KBM-7 (cell line): ENCODE measurements at regions not wholly inside any gene's neighbourhood (a gene's known extent, or its start where the extent isn't known, plus 50 kb on each side); places are given as distances from the start of the nearest gene placed in this dataset.

Source experiments
- DNase-seq: peaks from one replicate; pipeline ENCODE4 v3.0.0-alpha.2; 2015
- in situ Hi-C: fragments of 300-500 bp; cut with MboI; formaldehyde crosslinking; loops from 2 replicates; pipeline ENCODE4 v1.14.3; 2020; ENCODE audit warnings: low sequenced_read_pairs, low pct_unique_long_range_greater_than_20kb, mixed read lengths

DNA sequence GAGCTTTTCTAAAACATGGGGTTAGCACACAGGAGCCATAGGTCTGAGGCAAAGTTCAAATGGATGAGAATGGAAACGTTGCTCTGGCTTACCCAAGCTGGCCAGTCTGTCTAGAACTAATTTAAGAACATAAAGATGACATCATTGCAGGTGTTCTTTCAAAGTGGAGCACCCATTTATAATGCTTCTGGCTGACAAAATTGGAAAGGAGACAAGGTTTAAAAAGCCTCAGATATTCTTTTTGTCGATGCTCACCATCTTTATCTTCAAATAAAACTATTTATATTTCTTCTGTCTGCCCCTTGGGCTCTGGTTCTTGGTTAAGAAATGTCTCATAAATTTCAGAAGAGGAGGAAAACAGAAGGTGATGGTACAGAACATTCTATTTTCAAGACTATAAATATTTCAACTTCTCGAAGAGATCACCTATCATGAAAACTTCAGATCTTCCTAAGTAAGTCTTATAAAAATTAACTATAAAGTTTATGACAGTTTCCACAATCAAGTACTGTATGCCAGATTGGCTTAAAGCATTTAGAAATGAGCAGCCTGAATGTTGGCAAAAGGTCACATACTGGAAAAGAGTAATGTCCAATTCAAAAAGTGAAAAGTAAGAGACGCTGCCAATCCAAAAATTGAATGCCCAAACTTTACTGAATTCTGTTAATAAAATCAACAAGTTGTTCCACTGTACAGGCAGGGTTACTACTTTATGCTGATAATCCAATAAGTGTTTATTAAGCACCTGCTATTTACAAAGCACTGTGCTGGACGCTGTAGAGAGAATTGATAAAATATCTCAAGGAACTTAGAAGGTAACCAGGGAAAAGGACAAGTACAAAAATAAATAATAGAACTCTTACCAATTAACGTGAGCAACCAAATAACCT is 92.0 kb downstream of the ETS2 start:
- in situ Hi-C loops = no loop called here
- no peak for DNase-seq

- no peak for DNase-seq
- in situ Hi-C loops = no loop called here
Measured at GRCh38 chr21:38894899-38895298, 89.2 kb downstream of the ETS2 start.

GRCh38 chr21:38888991-38889561 is 83.3 kb downstream of the ETS2 start:
- no peak for DNase-seq
- in situ Hi-C loops = no loop called here

GRCh38 chr21:38887749-38888148 is 82.0 kb downstream of the ETS2 start:
- in situ Hi-C loops = no loop called here
- no peak for DNase-seq

DNA sequence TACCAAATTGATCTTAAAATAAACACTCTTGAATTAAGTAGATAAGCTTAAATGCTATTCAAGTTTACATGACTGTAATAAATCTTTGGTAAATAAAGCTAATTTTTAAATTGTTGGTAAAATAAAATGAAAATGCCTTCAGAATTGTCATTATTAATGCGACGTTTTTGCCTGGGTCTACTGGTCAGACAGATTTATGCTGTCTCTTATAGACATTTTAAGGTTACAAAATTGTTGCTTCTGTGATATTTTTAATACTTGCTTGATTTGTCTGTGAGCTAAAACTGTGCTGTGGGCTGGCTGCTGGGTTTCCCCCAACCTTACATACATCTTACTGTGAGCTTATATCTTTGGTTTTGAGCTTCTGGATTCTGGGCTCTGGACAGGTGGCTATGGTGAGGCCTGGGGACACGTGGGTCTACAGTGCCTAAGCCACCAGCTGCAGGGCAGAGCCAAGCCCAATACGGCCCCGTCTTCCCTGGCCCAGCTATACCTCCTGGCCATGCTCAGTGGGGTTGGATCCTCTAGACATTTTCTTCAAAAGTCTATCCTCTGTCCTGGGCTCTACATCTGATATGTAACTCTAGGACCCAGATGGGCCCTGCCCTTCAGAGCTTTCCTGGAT is 81.4 kb downstream of the ETS2 start:
- DNase-seq = no peak
- in situ Hi-C loops = no loop called here

- no peak for DNase-seq
- in situ Hi-C loops = no loop called here
Measured at GRCh38 chr21:38885909-38886308, 80.2 kb downstream of the ETS2 start.

GRCh38 chr21:38884440-38884839 is 78.7 kb downstream of the ETS2 start:
- in situ Hi-C loops = no loop called here
- no peak for DNase-seq

- in situ Hi-C loops = no loop called here
- DNase-seq = no peak
Measured at GRCh38 chr21:38883142-38883541, 77.4 kb downstream of the ETS2 start.

- no peak for DNase-seq
- in situ Hi-C loops = no loop called here
Measured at GRCh38 chr21:38881131-38881530, 75.4 kb downstream of the ETS2 start.

- in situ Hi-C loops = no loop called here
- no peak for DNase-seq
Measured at GRCh38 chr21:38880577-38880966, 74.8 kb downstream of the ETS2 start.

GRCh38 chr21:38879912-38880576 is 74.3 kb downstream of the ETS2 start:
- no peak for DNase-seq
- in situ Hi-C loops = no loop called here

- in situ Hi-C loops = no loop called here
- DNase-seq = no peak
Measured at GRCh38 chr21:38878379-38879179, 72.8 kb downstream of the ETS2 start.

- peak; percentile 62 for DNase-seq
- in situ Hi-C loops = no loop called here
Measured at GRCh38 chr21:38875694-38876492, 70.2 kb downstream of the ETS2 start.
